ENCODE measurements at regions not wholly inside any gene's neighbourhood (a gene's known extent, or its start where the extent isn't known, plus 50 kb on each side); places are given as distances from the start of the nearest gene placed in this dataset.
"Not testable (repeated sequence)": the region's sequence is repeated elsewhere in the genome, so short reads cannot be mapped to it uniquely, and the experiment has no call there.

DNA sequence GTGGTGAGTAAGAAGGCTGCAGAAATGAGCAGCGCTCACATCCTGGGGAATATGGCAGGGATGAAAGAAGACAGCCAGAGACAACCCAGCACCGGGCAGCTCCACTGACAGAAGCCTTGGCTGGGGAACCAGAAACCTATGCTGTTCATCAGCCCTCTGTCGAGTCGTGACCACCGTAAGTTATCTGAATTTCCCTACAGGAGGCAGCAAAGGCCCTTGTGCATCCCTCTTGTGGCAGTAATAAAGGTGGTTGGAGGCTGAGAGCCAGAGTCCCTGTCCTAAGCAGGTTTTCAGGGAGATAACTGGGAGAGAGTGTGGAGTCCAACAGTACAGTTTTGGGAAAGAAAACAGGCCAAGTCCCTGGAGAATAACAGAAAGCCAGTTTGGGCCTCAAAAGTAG lies 194.0 kb upstream of the BOD1L1 start:
- H3K4me3 ChIP-seq (ENCODE audit: low read depth, low read length), result no peak overlapping the region
- POLR2A ChIA-PET, result no interaction called here
- CTCF ChIA-PET, result no interaction called here
- no peak for DNase-seq (ENCODE audit: low read depth, low spot score)
- TF ChIP-seq, protein P1, sequence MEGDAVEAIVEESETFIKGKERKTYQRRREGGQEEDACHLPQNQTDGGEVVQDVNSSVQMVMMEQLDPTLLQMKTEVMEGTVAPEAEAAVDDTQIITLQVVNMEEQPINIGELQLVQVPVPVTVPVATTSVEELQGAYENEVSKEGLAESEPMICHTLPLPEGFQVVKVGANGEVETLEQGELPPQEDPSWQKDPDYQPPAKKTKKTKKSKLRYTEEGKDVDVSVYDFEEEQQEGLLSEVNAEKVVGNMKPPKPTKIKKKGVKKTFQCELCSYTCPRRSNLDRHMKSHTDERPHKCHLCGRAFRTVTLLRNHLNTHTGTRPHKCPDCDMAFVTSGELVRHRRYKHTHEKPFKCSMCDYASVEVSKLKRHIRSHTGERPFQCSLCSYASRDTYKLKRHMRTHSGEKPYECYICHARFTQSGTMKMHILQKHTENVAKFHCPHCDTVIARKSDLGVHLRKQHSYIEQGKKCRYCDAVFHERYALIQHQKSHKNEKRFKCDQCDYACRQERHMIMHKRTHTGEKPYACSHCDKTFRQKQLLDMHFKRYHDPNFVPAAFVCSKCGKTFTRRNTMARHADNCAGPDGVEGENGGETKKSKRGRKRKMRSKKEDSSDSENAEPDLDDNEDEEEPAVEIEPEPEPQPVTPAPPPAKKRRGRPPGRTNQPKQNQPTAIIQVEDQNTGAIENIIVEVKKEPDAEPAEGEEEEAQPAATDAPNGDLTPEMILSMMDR (IDR thresholded peaks at IDR 0.05; ENCODE audit: low read depth, low read length), result no peak
- H3K27me3 ChIP-seq (ENCODE audit: control insufficient read depth, insufficient read depth, low read length), result no peaks in the 10 kb centered on the region
- H3K9me3 ChIP-seq (ENCODE audit: control insufficient read depth, insufficient read depth, low read length), result peaks cover 6% of the 10 kb centered on the region; the same call in 1 of the 2 replicates
- no peak overlapping the region for H3K27ac ChIP-seq (ENCODE audit: low read depth, low read length)

DNA sequence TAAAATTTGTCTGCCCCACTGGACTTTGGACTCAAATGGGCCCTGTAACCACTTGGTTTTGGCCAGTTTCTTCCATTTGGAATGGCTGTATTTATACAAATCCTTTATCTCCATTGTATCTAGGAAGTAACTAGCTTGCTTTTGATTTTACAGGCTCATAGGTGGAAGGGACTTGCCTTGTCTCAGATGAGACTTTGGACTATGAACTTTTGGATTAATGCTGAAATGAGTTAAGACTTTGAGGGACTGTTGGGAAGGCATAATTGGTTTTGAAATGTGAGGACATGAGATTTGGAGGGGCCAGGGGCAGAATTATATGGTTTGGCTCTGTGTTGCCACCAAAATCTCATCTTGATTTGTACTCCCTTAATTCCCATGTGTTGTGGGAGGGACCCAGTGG lies 198.3 kb upstream of the BOD1L1 start:
- H3K9me3 ChIP-seq (ENCODE audit: control insufficient read depth, insufficient read depth, low read length); CTCF ChIA-PET; POLR2A ChIA-PET; DNase-seq (ENCODE audit: low read depth, low spot score); H3K27me3 ChIP-seq (ENCODE audit: control insufficient read depth, insufficient read depth, low read length); H3K4me3 ChIP-seq (ENCODE audit: low read depth, low read length); H3K27ac ChIP-seq (ENCODE audit: low read depth, low read length): not testable (repeated sequence)

DNA sequence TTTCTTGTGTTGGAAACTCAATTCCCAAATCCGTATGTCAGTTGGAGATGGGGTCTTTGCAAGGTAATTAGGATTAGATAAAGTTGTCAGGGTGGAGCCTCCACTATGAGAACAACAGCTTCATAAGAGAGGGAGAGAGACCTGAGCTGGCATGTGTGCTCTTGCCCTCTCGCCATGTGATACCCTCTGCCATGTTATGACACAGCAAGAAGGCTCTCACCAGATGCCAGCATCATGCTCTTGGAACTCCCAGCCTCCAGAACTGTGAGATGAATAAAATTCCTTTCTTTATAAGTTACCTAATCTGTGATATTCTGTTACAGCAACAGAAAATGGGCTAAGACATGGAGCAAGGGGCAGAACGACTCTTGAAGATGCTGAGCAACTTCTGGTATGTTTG lies 201.9 kb upstream of the BOD1L1 start:
- ChIA-PET POLR2A (no interaction called here), CTCF (no interaction called here)
- Histone ChIP-seq H3K9me3 (ENCODE audit: control insufficient read depth, insufficient read depth, low read length) (peaks cover 6% of the 10 kb centered on the region; the same call in 1 of the 2 replicates), H3K27me3 (ENCODE audit: control insufficient read depth, insufficient read depth, low read length) (no peaks in the 10 kb centered on the region), H3K27ac (ENCODE audit: low read depth, low read length) (no peak overlapping the region), H3K4me3 (ENCODE audit: low read depth, low read length) (no peak overlapping the region)
- TF ChIP-seq, protein P1 (IDR thresholded peaks at IDR 0.05; ENCODE audit: low read depth, low read length), result no peak
- no peak for DNase-seq (ENCODE audit: low read depth, low spot score)

DNA sequence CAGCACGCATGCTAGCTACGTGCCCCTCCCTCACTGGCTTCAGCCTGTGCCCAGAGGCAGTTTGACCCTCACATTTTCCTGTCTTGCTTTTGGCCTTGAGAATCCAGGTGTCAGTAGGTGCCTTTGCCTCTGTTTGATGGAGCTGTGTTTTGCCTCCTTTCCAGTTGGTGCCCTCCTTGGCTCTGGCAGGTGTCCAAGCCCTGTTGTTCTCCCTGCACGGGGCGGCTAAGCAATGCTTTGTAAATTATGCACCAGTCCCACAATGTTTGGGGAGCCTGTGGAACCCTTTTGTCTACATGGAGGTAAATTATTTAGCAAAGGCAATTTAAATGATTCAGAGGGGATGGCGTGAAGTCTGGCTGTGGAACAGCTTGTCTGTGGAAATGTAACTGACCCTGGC lies 202.9 kb upstream of the BOD1L1 start:
- ChIA-PET POLR2A (no interaction called here), CTCF (no interaction called here)
- H3K27me3 ChIP-seq (ENCODE audit: control insufficient read depth, insufficient read depth, low read length), result no peaks in the 10 kb centered on the region
- H3K4me3 ChIP-seq (ENCODE audit: low read depth, low read length), result no peak overlapping the region
- H3K27ac ChIP-seq (ENCODE audit: low read depth, low read length), result no peak overlapping the region
- DNase-seq (ENCODE audit: low read depth, low spot score), result no peak
- TF ChIP-seq, protein P1 (IDR thresholded peaks at IDR 0.05; ENCODE audit: low read depth, low read length), result no peak
- H3K9me3 ChIP-seq (ENCODE audit: control insufficient read depth, insufficient read depth, low read length), result peaks cover under 1% of the 10 kb centered on the region; the same call in 1 of the 2 replicates

DNA sequence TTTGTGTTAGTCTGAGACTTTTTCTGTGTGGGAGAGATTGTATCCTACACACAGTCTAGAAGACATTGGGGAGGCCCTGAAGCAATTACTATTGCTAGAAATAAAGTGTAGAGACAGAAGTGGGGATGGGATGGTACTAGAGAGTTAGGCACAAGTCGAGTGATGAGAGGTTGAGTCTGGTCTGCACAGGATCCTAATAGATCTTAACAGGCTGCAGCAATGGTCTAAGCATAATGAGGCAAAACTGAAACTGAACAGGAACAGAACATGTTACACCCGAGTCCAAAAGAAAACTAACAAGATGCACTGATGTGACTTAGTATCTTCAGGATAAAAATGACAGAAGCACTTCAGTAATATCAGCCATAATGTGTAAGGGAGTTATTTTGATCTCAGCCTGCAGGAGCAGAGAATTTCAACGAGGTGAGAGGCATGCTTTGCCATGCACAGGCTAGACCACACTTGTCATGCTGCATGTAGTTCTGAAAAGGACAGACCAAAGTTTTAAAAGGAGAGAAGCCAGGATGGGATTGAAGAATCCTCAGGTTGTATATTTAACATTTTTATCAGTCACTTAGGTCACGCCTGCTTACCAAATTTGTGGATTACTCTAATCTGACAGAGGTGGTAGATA lies 205.8 kb upstream of the BOD1L1 start:
- ChIA-PET POLR2A (no interaction called here), CTCF (no interaction called here)
- DNase-seq (ENCODE audit: low read depth, low spot score), result no peak
- TF ChIP-seq, protein P1 (IDR thresholded peaks at IDR 0.05; ENCODE audit: low read depth, low read length), result no peak
- Histone ChIP-seq H3K9me3 (ENCODE audit: control insufficient read depth, insufficient read depth, low read length) (no peaks in the 10 kb centered on the region), H3K4me3 (ENCODE audit: low read depth, low read length) (no peak overlapping the region), H3K27ac (ENCODE audit: low read depth, low read length) (no peak overlapping the region), H3K27me3 (ENCODE audit: control insufficient read depth, insufficient read depth, low read length) (no peaks in the 10 kb centered on the region)
